H1 (cell line): ENCODE measurements at regions not wholly inside any gene's neighbourhood (a gene's known extent, or its start where the extent isn't known, plus 50 kb on each side); places are given as distances from the start of the nearest gene placed in this dataset.

Experiments
- CTCF ChIA-PET: fragments of 300-600 bp; sonication (Branson Sonifier 250); formaldehyde crosslinking; loops from one replicate; lab custom pipeline; 2021; ENCODE audit not compliant: partially characterized antibody; lab: Charles Lee
- POLR2A ChIA-PET: fragments of 300-600 bp; sonication (Branson Sonifier 250); formaldehyde crosslinking; loops from one replicate; lab custom pipeline; 2021; ENCODE audit warnings: inconsistent platforms; ENCODE audit not compliant: partially characterized antibody; lab: Charles Lee
- DNase-seq, 2 experiments: peaks; one replicate each; pipeline versions ENCODE4 v3.0.0 to v3.0.0-alpha.2; 2010 to 2022; ENCODE audit warnings: low spot score in 2 of 2, low read depth in 1 of 2, mixed read lengths in 1 of 2
- FAIRE-seq: peaks from 2 replicates; lab custom pipeline; 2011; peaks lifted over from hg19 to GRCh38; lab: Jason Lieb, UNC
- H2AFZ ChIP-seq: 2 replicates; pipeline ENCODE4 v1.8.1; 2012; ENCODE audit warnings: low read length, inconsistent platforms
- H2AK5ac ChIP-seq: 2 replicates; pipeline ENCODE4 v1.6.1; 2013; ENCODE audit warnings: low read depth, low read length
- H2BK120ac ChIP-seq: replicated peaks from 2 replicates; pipeline ENCODE3; 2013; ENCODE audit warnings: low read depth, low read length, inconsistent platforms
- H2BK12ac ChIP-seq: 2 replicates; pipeline ENCODE4 v1.6.1; 2013; ENCODE audit warnings: low read depth, low read length
- H2BK15ac ChIP-seq: 2 replicates; pipeline ENCODE4 v1.6.1; 2013; ENCODE audit warnings: low read length
- H2BK20ac ChIP-seq: 2 replicates; pipeline ENCODE4 v1.6.1; 2013; ENCODE audit warnings: low read length
- H2BK5ac ChIP-seq: 2 replicates; pipeline ENCODE4 v1.6.1; 2013; ENCODE audit warnings: low read depth, low read length
- H3K14ac ChIP-seq: 2 replicates; pipeline ENCODE4 v1.6.1; 2013; ENCODE audit warnings: inconsistent platforms; ENCODE audit not compliant: insufficient read length
- H3K18ac ChIP-seq: 2 replicates; pipeline ENCODE4 v1.6.1; 2013; ENCODE audit warnings: low read length; ENCODE audit errors: extremely low read depth
- H3K23ac ChIP-seq: 2 replicates; pipeline ENCODE4 v1.6.1; 2013; ENCODE audit warnings: inconsistent platforms; ENCODE audit not compliant: insufficient read length
- H3K23me2 ChIP-seq: 2 replicates; pipeline ENCODE4 v1.6.1; 2013; ENCODE audit warnings: low read depth, low read length
- H3K27ac ChIP-seq: 2 replicates; pipeline ENCODE4 v1.6.1; 2011; ENCODE audit warnings: low read depth, low read length, inconsistent platforms
- H3K27me3 ChIP-seq, 4 experiments: replicated peaks in 1 of 4; 1 replicate in 1 of 4; 2 replicates in 3 of 4; pipeline versions ENCODE4 v1.6.1 to v1.8.1; 2011 to 2013; ENCODE audit warnings: low read length in 3 of 4, mild to moderate bottlenecking in 3 of 4, inconsistent platforms in 2 of 4, mixed read lengths in 2 of 4, moderate library complexity in 1 of 4; ENCODE audit not compliant: control insufficient read depth in 3 of 4, insufficient read depth in 3 of 4; ENCODE audit errors: extremely low read depth in 1 of 4
- H3K36me3 ChIP-seq, 4 experiments: 2 replicates each; pipeline versions ENCODE4 v1.6.1 to v1.8.1; 2011 to 2013; ENCODE audit warnings: mild to moderate bottlenecking in 4 of 4, low read length in 3 of 4, moderate library complexity in 2 of 4, control low read depth in 1 of 4, inconsistent platforms in 1 of 4; ENCODE audit not compliant: insufficient read depth in 4 of 4, control insufficient read depth in 2 of 4
- H3K4ac ChIP-seq: replicated peaks from 2 replicates; pipeline ENCODE3; 2013; ENCODE audit warnings: low read length, low read depth, mixed read lengths, inconsistent platforms; ENCODE audit not compliant: insufficient read length
- H3K4me1 ChIP-seq, 4 experiments: replicated peaks in 1 of 4; 1 replicate in 1 of 4; 2 replicates in 3 of 4; pipeline versions ENCODE4 v1.6.1 to v1.8.1; 2011 to 2013; ENCODE audit warnings: low read length in 3 of 4, inconsistent platforms in 2 of 4, mixed read lengths in 1 of 4; ENCODE audit not compliant: insufficient read depth in 4 of 4, control insufficient read depth in 3 of 4
- H3K4me2 ChIP-seq, 2 experiments: 2 replicates each; pipeline versions ENCODE4 v1.6.1 to v1.8.1; 2011 to 2013; ENCODE audit warnings: low read depth in 2 of 2, low read length in 2 of 2, control low read depth in 1 of 2, inconsistent platforms in 1 of 2, mild to moderate bottlenecking in 1 of 2; ENCODE audit not compliant: insufficient read depth in 1 of 2
- H3K4me3 ChIP-seq, 4 experiments: fragments of 200-600, 300-600 bp in 1 of 4; sonication (generic), shearing (Covaris generic), sonication (Bioruptor Twin) in 1 of 4; 2 replicates each; pipeline versions ENCODE4 v1.5.1 to v1.8.1; 2011 to 2016; ENCODE audit warnings: low read length in 4 of 4, low read depth in 3 of 4, control low read depth in 2 of 4, inconsistent platforms in 2 of 4, mild to moderate bottlenecking in 2 of 4, mixed read lengths in 1 of 4, moderate library complexity in 1 of 4; ENCODE audit not compliant: insufficient read depth in 2 of 4; ENCODE audit errors: extremely low read depth in 1 of 4
- H3K56ac ChIP-seq: replicated peaks from 2 replicates; pipeline ENCODE3; 2013; ENCODE audit warnings: low read depth, mild to moderate bottlenecking, mixed read lengths, low read length, inconsistent platforms; ENCODE audit not compliant: insufficient read length
- H3K79me1 ChIP-seq: 2 replicates; pipeline ENCODE4 v1.6.1; 2013; ENCODE audit warnings: low read depth, low read length, control low read depth
- H3K79me2 ChIP-seq, 2 experiments: 2 replicates each; pipeline versions ENCODE4 v1.6.1 to v1.8.1; 2012 to 2013; ENCODE audit warnings: low read length in 2 of 2, mild to moderate bottlenecking in 2 of 2, inconsistent platforms in 1 of 2; ENCODE audit not compliant: insufficient read depth in 2 of 2, control insufficient read depth in 1 of 2
- H3K9ac ChIP-seq, 4 experiments: replicated peaks in 1 of 4; 1 replicate in 1 of 4; 2 replicates in 3 of 4; pipeline versions ENCODE4 v1.6.1 to v1.8.1; 2011 to 2013; ENCODE audit warnings: low read depth in 3 of 4, low read length in 3 of 4, control low read depth in 2 of 4, mild to moderate bottlenecking in 2 of 4, moderate library complexity in 2 of 4, inconsistent platforms in 1 of 4; ENCODE audit errors: extremely low read depth in 1 of 4
- H3K9me3 ChIP-seq, 2 experiments: 2 replicates each; pipeline versions ENCODE4 v1.6.1 to v1.8.1; 2012 to 2013; ENCODE audit warnings: mild to moderate bottlenecking in 2 of 2, moderate library complexity in 2 of 2, control low read depth in 1 of 2, inconsistent platforms in 1 of 2, low read depth in 1 of 2, low read length in 1 of 2, mixed read lengths in 1 of 2; ENCODE audit not compliant: insufficient read depth in 2 of 2
- H4K20me1 ChIP-seq, 2 experiments: replicated peaks in 1 of 2; 2 replicates each; pipeline versions ENCODE3 to v1.8.1; 2011 to 2013; ENCODE audit warnings: inconsistent platforms in 2 of 2, low read length in 2 of 2, mild to moderate bottlenecking in 1 of 2; ENCODE audit not compliant: insufficient read depth in 2 of 2, control insufficient read depth in 1 of 2
- H4K5ac ChIP-seq: 2 replicates; pipeline ENCODE4 v1.6.1; 2013; ENCODE audit warnings: low read length, low read depth, mixed read lengths, inconsistent platforms; ENCODE audit not compliant: insufficient read length
- H4K8ac ChIP-seq: 2 replicates; pipeline ENCODE4 v1.8.0; 2013; ENCODE audit warnings: mild to moderate bottlenecking, moderate library complexity, low read length, inconsistent platforms; ENCODE audit not compliant: insufficient read depth; ENCODE audit errors: extremely low read depth
- H4K91ac ChIP-seq: replicated peaks from 2 replicates; pipeline ENCODE3; 2013; ENCODE audit warnings: low read length, mixed read lengths, inconsistent platforms; ENCODE audit not compliant: insufficient read length
- BACH1 ChIP-seq: IDR thresholded peaks from 2 replicates; pipeline ENCODE4 v1.6.1; 2012; ENCODE audit warnings: low read length, improper control_type of control experiment
- CBX8 ChIP-seq: fragments of 300-800, 300-1000 bp; sonication (generic); IDR thresholded peaks from 2 replicates; pipeline ENCODE4 v1.7.1; 2016; ENCODE audit warnings: low read depth, low read length, borderline replicate concordance
- JUN ChIP-seq: IDR thresholded peaks from 2 replicates; pipeline ENCODE4 v1.6.1; 2011; ENCODE audit warnings: low read depth, mild to moderate bottlenecking, improper control_type of control experiment, low read length
- RNF2 ChIP-seq: fragments of 200-900, 300-1000 bp; sonication (generic); IDR thresholded peaks from 2 replicates; pipeline ENCODE4 v1.7.1; 2016; ENCODE audit warnings: borderline replicate concordance, low read depth, mild to moderate bottlenecking, antibody characterized with exemption, low read length; ENCODE audit not compliant: poor library complexity, severe bottlenecking; ENCODE audit errors: missing control alignments
- RXRA ChIP-seq: IDR thresholded peaks from 2 replicates; pipeline ENCODE4 v1.6.1; 2011; ENCODE audit warnings: low read depth, mild to moderate bottlenecking, low read length, moderate library complexity; ENCODE audit not compliant: insufficient read depth
- SIN3A ChIP-seq, 2 experiments: IDR thresholded peaks in 1 of 2; conservative IDR thresholded peaks in 1 of 2; 2 replicates each; pipeline ENCODE4 v1.6.1; 2011 to 2012; ENCODE audit warnings: low read length in 2 of 2, improper control_type of control experiment in 1 of 2, low read depth in 1 of 2, mild to moderate bottlenecking in 1 of 2
- SIRT6 ChIP-seq: IDR thresholded peaks from one replicate; pipeline ENCODE4 v1.7.1; 2012; ENCODE audit warnings: low read length, inconsistent platforms
- SIX5 ChIP-seq: IDR thresholded peaks from 2 replicates; pipeline ENCODE4 v1.6.1; 2011; ENCODE audit warnings: mild to moderate bottlenecking, low read depth, low read length
- SRF ChIP-seq: IDR thresholded peaks from 2 replicates; pipeline ENCODE4 v1.6.1; 2011; ENCODE audit warnings: mild to moderate bottlenecking, low read depth, low read length, moderate library complexity
- TAF7 ChIP-seq: optimal IDR thresholded peaks from 2 replicates; pipeline ENCODE3; 2011; ENCODE audit warnings: low read depth, mild to moderate bottlenecking, inconsistent platforms, low read length, moderate library complexity, borderline replicate concordance
- TBP ChIP-seq: IDR thresholded peaks from 2 replicates; pipeline ENCODE4 v1.6.1; 2011; ENCODE audit warnings: low read depth, low read length, improper control_type of control experiment
- WGBS, 2 experiments: shearing (Covaris generic) in 1 of 2; methylation state at CpG; one replicate each; pipeline versions ENCODE4 v1.1.6 to v1.1.7; 2013 to 2015; ENCODE audit warnings: low lambda C conversion rate in 2 of 2, mixed read lengths in 2 of 2, inconsistent platforms in 1 of 2, low coverage in 1 of 2, missing lambda C conversion rate in 1 of 2; ENCODE audit not compliant: insufficient replicate concordance in 2 of 2, insufficient coverage in 1 of 2, insufficient read length in 1 of 2; ENCODE audit errors: extremely low coverage in 1 of 2, missing lambda C conversion rate in 1 of 2; 5-methylcytosine and 5-hydroxymethylcytosine counted together
- TF ChIP-seq, protein P1 (sequence below): IDR thresholded peaks from 2 replicates; pipeline ENCODE4 v1.6.1; 2012; ENCODE audit warnings: inconsistent platforms

DNA sequence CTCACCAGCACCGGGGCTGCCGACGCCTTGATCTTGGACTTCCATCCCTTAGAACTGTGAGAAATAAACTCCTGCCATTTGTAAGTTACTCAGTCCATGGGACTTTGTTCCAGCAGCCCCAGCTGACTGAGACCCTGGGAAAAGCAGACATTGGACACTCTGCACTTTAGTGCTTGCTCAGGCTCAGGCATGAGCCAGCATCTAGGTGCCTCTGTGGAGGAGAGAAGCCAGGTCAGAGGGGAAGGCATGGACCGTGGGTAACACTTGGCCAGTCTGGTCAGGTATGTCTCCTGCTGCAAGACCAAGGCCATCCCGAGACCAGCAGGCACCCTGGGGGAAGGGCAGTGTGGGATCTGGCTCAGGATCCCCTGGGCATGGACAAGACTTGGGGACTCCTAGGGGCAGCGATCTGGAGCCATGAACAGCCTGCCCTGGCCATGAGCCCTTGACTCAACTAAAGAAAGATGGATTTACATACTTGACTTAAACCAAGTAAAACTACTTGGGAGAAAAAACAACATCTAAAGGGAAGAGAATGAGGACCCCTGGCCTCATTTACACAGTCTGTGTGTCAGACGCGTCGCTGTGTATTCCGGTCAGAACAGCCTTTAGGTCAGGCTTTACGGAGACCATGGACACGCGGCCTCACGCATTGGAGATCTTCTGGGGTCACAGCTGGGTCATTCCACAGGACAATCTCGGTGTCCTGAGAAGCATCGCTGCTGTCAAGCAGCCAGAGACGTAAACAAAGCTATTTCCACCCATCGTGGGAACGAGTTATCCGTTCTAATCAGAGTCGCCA, 497.1 kb downstream of the BRD1 start:
- H4K8ac ChIP-seq: no peak overlapping the region; the same call in 1 of the 2 replicates
- H2BK5ac ChIP-seq: no peak overlapping the region
- no peaks in the 10 kb centered on the region for H3K79me2 ChIP-seq
- no peak overlapping the region for H3K23ac ChIP-seq
- H3K4me3 ChIP-seq: no peak overlapping the region
- H2BK20ac ChIP-seq: no peak overlapping the region
- H3K79me1 ChIP-seq: no peaks in the 10 kb centered on the region
- no peak overlapping the region for H2AK5ac ChIP-seq
- no peak overlapping the region for H3K18ac ChIP-seq
- H3K4me1 ChIP-seq: peaks cover 0 to 7% (median 2%) of the 10 kb centered on the region in 4 experiments; a peak in 5 of 7 replicates
- no peak overlapping the region for H4K91ac ChIP-seq
- 93% methylated on average over 21 of the region's 21 CpGs; no CpG with 5 or more reads in 1 of the 2 experiments for WGBS, 2 experiments
- no peak overlapping the region for H3K4ac ChIP-seq
- H3K36me3 ChIP-seq: no peaks in the 10 kb centered on the region
- no peak overlapping the region for H3K14ac ChIP-seq
- CTCF ChIA-PET: no interaction called here
- H4K5ac ChIP-seq: no peak overlapping the region
- no peaks in the 10 kb centered on the region; a peak in 1 of 4 replicates for H3K9me3 ChIP-seq
- no peak for FAIRE-seq
- no peak overlapping the region for H2BK12ac ChIP-seq
- no peak overlapping the region for H3K56ac ChIP-seq
- H2BK15ac ChIP-seq: no peak overlapping the region
- no peak overlapping the region for H3K27ac ChIP-seq
- DNase-seq: peak in 1 of 2 experiments; percentile 26
- H3K23me2 ChIP-seq: no peaks in the 10 kb centered on the region
- H4K20me1 ChIP-seq: no peaks in the 10 kb centered on the region
- POLR2A ChIA-PET: no interaction called here
- no peaks in the 10 kb centered on the region for H3K27me3 ChIP-seq
- H2AFZ ChIP-seq: no peak overlapping the region
- H3K4me2 ChIP-seq: no peak overlapping the region
- no peak overlapping the region for H2BK120ac ChIP-seq
- H3K9ac ChIP-seq: no peak overlapping the region
- TF ChIP-seq RNF2 (no peak), RXRA (no peak), JUN (no peak), BACH1 (no peak), CBX8 (no peak), SRF (no peak), SIN3A (conservative IDR thresholded peaks at IDR 0.05 in 1 of 2, IDR thresholded peaks at IDR 0.05 in 1 of 2; ENCODE audit: low read depth in 1 of 2, low read length in 2 of 2) (no peak), SIRT6 (no peak), SIX5 (no peak), TAF7 (no peak), TBP (no peak)
- TF ChIP-seq, protein P1, sequence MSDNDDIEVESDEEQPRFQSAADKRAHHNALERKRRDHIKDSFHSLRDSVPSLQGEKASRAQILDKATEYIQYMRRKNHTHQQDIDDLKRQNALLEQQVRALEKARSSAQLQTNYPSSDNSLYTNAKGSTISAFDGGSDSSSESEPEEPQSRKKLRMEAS: no peak
